ENCODE measurements at regions not wholly inside any gene's neighbourhood (a gene's known extent, or its start where the extent isn't known, plus 50 kb on each side); places are given as distances from the start of the nearest gene placed in this dataset.

GRCh38 chr1:73770109-73770905 is 427.7 kb downstream of the LRRIQ3 start:
- ATAC-seq (ENCODE audit: low read depth): no peak
- DNase-seq (ENCODE audit: low spot score): no peak
- Histone ChIP-seq H3K9me3 (ENCODE audit: severe bottlenecking) (no peaks in the 10 kb centered on the region), H3K36me3 (ENCODE audit: low read depth) (no peaks in the 10 kb centered on the region), H3K27me3 (ENCODE audit: insufficient read depth, poor library complexity, severe bottlenecking) (peaks cover 4% of the 10 kb centered on the region), H3K4me3 (ENCODE audit: severe bottlenecking) (no peak overlapping the region), H3K4me1 (ENCODE audit: insufficient read depth, poor library complexity, severe bottlenecking) (no peaks in the 10 kb centered on the region), H3K27ac (ENCODE audit: poor library complexity, severe bottlenecking) (no peak overlapping the region)
- no peak for TF ChIP-seq CTCF (IDR thresholded peaks at IDR 0.05; ENCODE audit: poor library complexity, severe bottlenecking)

- DNase-seq (ENCODE audit: low spot score) (no peak), ATAC-seq (ENCODE audit: low read depth) (no peak)
- Histone ChIP-seq H3K27me3 (ENCODE audit: insufficient read depth, poor library complexity, severe bottlenecking) (peaks cover 4% of the 10 kb centered on the region), H3K9me3 (ENCODE audit: severe bottlenecking) (no peaks in the 10 kb centered on the region), H3K4me1 (ENCODE audit: insufficient read depth, poor library complexity, severe bottlenecking) (no peaks in the 10 kb centered on the region), H3K27ac (ENCODE audit: poor library complexity, severe bottlenecking) (no peak overlapping the region), H3K36me3 (ENCODE audit: low read depth) (no peaks in the 10 kb centered on the region), H3K4me3 (ENCODE audit: severe bottlenecking) (no peak overlapping the region)
- no peak for TF ChIP-seq CTCF (IDR thresholded peaks at IDR 0.05; ENCODE audit: poor library complexity, severe bottlenecking)
Observed at GRCh38 chr1:73766786-73767348, 431.1 kb downstream of the LRRIQ3 start.

- Histone ChIP-seq H3K27me3 (ENCODE audit: insufficient read depth, poor library complexity, severe bottlenecking) (peaks cover 4% of the 10 kb centered on the region), H3K27ac (ENCODE audit: poor library complexity, severe bottlenecking) (no peak overlapping the region), H3K4me1 (ENCODE audit: insufficient read depth, poor library complexity, severe bottlenecking) (no peaks in the 10 kb centered on the region), H3K4me3 (ENCODE audit: severe bottlenecking) (no peak overlapping the region), H3K9me3 (ENCODE audit: severe bottlenecking) (no peaks in the 10 kb centered on the region), H3K36me3 (ENCODE audit: low read depth) (no peaks in the 10 kb centered on the region)
- DNase-seq (ENCODE audit: low spot score) (no peak), ATAC-seq (ENCODE audit: low read depth) (no peak)
- no peak for TF ChIP-seq CTCF (IDR thresholded peaks at IDR 0.05; ENCODE audit: poor library complexity, severe bottlenecking)
Observed at GRCh38 chr1:73765551-73766233, 432.3 kb downstream of the LRRIQ3 start.

GRCh38 chr1:73761559-73761958 is 436.4 kb downstream of the LRRIQ3 start:
- no peak overlapping the region for H3K4me3 ChIP-seq (ENCODE audit: severe bottlenecking)
- no peak overlapping the region for H3K27ac ChIP-seq (ENCODE audit: poor library complexity, severe bottlenecking)
- H3K36me3 ChIP-seq (ENCODE audit: low read depth): no peaks in the 10 kb centered on the region
- TF ChIP-seq CTCF (IDR thresholded peaks at IDR 0.05; ENCODE audit: poor library complexity, severe bottlenecking): no peak
- H3K9me3 ChIP-seq (ENCODE audit: severe bottlenecking): no peaks in the 10 kb centered on the region
- H3K27me3 ChIP-seq (ENCODE audit: insufficient read depth, poor library complexity, severe bottlenecking): peaks cover 4% of the 10 kb centered on the region
- ATAC-seq (ENCODE audit: low read depth): 0 out of 3 replicates have a peak, but pooled peaks have one; percentile 27
- no peak for DNase-seq (ENCODE audit: low spot score)
- H3K4me1 ChIP-seq (ENCODE audit: insufficient read depth, poor library complexity, severe bottlenecking): no peaks in the 10 kb centered on the region

Data from RWPE2 (cell line).